AG20443 (cell line): ENCODE measurements at regions not wholly inside any gene's neighbourhood (a gene's known extent, or its start where the extent isn't known, plus 50 kb on each side); places are given as distances from the start of the nearest gene placed in this dataset.
"Not testable (repeated sequence)": the region's sequence is repeated elsewhere in the genome, so short reads cannot be mapped to it uniquely, and the experiment has no call there.

ENCODE experiments used
- DNase-seq: peaks from one replicate; pipeline ENCODE4 v3.0.0; 2012; ENCODE audit warnings: low spot score, mixed read lengths

DNA sequence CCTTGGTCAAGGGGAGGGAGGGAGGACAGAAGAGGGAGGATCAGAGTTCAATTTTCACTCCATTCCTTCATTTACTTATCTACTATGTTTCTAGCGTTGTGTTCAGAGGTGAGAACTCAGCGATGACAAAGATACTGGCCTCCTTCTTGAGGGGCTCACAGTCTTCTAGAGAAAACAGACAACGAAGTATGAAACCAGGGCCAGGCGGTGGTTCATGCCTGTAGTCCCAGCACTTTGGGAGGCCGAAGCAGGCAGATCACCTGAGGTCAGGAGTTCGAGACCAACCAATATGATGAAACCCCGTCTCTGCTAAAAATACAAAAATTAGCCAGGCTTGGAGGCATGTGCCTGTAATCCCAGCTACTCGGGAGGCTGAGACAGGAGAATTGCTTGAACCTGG is 277.4 kb downstream of the MYCN start:
- DNase-seq, result not testable (repeated sequence)

- no peak for DNase-seq
These were observed 276.9 kb downstream of the MYCN start for GRCh38 chr2:16217291-16217690.

DNA sequence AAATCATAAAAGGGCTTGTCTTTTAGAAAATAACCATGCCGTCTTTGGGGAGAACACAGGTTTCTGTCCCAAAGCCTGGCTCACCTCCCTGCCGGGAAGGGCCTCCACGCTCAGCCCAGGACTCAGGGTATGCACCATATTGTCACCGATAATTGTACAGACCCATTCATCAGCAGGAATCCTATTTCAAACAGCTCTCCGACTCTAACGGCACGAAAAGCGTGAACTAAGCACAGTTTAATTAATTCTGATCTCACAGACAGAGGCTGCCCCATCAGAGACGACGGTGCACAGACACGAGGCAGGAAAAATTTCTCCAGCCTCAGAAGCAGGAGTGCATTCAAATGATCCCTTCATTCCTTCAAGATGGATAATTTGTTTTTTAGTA is 276.2 kb downstream of the MYCN start:
- DNase-seq, result no peak

DNA sequence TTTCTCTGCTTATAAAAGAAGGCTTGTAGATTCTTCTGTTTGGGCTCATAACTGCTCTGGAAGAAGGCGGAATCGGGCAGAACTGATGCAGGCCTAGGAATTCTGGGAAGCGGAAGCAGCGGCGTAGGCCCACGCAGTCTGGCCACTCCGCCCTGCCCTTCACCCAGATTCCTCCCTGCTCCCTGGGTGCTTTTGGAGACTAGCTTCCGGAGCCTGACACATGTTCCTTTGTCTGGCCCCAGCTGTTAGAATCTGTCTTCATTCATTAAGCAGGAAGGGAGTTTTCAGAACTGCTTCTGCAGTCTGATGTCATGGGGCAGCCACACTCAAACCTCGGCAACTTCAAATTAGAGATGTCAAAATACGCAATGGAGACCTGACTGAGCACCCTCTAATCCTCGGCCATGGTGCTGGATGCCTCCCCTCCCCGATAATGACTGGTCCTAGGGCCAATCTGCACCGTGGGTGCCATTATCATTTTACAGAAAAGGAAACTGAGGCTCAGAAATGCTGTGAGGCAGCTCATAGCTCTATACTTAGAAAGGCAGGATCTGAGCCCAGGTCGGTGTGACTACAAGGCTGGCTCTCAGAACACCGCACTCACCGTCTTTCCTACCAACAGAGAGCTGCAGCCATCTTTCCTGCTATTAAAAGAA is 275.7 kb downstream of the MYCN start:
- no peak for DNase-seq

DNA sequence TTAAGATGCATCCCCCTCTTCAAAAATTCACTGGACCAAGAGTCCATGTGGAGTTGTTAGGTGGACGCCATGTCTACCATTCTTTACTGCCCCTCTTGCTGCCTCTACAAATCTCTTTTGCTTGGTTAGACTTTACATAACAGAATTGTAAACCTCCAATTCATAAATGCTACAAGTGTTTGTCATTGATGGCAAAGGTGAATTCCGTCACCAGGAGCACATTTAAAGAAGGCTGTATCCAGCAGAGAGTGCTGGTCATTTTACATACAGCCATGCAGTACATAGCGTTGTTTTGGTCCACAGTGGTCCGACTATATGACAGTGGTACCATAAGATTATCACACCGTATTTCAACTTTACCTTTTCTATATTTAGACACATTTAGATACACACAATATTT is 274.5 kb downstream of the MYCN start:
- DNase-seq, result no peak

- DNase-seq, result no peak
These were observed 274.0 kb downstream of the MYCN start for GRCh38 chr2:16214391-16214790.

- no peak for DNase-seq
These were observed 272.0 kb downstream of the MYCN start for GRCh38 chr2:16212321-16212720.

- no peak for DNase-seq
These were observed 271.0 kb downstream of the MYCN start for GRCh38 chr2:16211341-16211740.

- DNase-seq, result no peak
These were observed 270.5 kb downstream of the MYCN start for GRCh38 chr2:16210841-16211240.

DNA sequence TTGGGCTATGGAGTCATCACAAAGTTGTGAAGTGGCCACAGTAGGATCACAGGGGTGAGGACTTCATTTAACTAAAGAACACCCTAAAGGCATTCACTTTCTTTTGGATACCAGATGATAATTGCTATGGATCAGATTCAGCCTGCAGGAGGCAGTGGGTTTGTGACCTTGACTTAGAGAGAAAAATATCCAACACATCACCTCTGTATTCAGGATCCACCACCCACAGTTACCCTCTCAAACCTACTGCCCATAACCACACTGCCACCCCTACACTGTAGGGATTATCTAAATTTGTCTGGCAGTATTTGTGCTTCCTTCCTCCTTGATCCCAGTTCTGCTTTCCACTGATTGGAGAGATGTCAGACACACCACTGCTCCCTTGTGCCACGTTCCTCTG is 269.4 kb downstream of the MYCN start:
- DNase-seq, result no peak

GRCh38 chr2:16208921-16209320 is 268.6 kb downstream of the MYCN start:
- no peak for DNase-seq

GRCh38 chr2:16208241-16208797 is 268.0 kb downstream of the MYCN start:
- no peak for DNase-seq

GRCh38 chr2:16207611-16208010 is 267.3 kb downstream of the MYCN start:
- no peak for DNase-seq

GRCh38 chr2:16207151-16207550 is 266.8 kb downstream of the MYCN start:
- no peak for DNase-seq

- DNase-seq, result no peak
These were observed 266.0 kb downstream of the MYCN start for GRCh38 chr2:16206191-16206944.

DNA sequence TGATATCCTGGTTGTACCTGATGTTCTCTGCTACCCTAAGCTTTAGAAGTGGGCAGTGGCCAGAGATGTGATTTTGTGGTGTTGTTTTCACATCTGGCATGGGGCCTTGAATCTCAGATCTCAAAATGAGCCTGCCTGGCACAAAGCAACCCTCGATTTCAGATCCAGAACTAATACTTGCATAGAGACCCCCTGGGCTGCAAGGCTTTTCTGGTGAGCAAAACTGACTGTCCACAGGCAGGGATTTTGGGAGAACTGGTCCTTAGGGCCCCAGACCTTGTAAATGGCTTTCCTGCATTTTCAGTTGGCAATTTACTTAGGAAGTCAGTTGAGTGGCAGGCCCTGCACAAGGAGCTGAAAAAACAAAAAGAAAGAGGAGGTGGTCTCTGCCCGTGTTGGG is 265.3 kb downstream of the MYCN start:
- DNase-seq, result no peak

DNA sequence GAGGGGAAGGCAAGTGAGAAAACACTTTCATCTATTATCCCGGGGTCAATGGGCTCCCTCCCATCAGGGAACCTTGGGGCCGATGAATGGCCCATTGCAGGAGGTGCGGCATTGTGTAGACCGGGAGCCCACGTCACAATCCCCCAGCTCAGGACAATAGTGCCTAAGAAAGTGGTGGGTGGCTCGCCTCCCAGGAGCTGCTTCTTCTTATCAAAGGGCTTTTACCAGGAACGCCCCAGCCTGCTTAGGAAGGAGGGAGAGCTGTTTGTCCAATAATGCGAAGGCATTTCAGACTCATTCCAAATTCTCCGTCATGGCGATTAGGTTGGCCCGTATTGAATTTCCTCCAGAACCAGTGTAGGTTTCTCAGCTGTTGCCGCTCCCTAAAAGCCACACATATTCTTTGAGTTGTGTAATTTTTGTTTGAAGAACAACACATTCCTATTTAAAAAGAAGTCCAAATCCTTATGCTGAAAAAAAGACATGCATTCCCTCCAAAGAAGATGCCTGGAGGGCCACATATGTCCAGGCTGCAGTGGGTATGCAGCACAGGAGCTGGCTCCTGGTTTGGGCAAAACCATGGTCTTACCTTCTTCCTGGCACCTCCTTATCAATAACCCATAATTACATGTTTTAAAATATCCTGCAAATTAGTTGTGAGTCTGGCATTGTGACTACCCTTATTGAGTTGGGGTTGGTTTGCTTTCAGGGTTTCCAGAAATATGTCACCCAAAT is 264.7 kb downstream of the MYCN start:
- no peak for DNase-seq

- no peak for DNase-seq
These were observed 263.9 kb downstream of the MYCN start for GRCh38 chr2:16204251-16204650.

DNA sequence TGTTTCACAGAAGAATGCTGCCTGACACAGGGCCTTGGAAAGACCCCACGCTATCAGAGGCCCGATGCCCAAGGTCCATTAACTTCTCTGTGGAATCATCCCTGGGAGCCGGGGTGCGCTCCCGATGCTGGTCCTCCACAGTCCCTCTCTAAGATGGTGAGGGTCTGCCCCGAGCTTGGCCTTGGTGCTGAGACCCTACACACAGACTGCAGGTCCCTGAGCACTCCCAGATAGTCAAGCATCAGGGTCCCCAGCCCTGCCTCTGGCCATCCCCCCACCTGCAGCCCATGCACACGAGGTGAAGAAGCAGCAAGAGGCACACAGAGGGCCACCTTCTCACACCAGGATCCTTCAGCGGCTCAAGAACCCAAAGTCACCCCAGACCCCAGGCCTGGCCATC is 263.3 kb downstream of the MYCN start:
- DNase-seq, result no peak

DNA sequence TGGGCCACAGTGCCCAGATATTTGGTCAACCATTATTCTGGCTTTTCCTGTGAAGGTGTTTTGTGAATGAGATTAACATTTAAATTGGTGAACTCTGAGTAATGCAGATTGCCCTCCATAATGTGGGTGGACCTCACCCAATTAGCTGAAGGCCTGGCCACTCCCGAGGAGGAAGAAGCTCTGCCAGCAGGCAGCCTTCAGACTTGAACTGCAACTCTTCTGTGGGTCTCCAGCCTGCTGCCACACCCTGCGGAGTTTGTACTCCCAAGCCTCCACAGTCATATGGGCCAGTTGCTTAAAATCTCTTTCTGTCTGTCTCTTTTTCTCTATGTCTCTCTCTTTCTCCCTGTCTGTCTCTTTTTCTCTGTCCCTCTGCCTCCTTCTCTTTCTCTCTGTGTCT is 262.7 kb downstream of the MYCN start:
- no peak for DNase-seq

- no peak for DNase-seq
These were observed 262.1 kb downstream of the MYCN start for GRCh38 chr2:16202266-16203020.

DNA sequence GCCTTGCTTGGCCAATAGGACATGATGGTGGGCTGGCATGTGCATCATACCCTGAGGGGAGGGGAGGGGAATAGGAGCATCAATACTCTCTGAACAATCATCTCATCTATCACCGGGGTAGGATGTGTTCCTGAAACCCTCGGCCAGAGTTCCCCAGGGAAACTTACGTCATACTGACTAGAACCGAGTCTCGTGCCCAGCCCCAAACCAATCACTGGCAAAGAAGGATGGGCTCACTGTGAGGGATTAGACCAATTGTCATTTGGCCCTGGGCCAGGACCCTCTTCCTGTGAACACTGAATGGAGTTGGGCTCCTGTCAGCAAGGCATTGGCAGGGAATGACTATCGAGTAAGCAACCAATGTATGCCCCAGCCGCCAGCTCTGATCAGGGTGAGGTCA is 261.5 kb downstream of the MYCN start:
- no peak for DNase-seq
